ENCODE measurements at regions not wholly inside any gene's neighbourhood (a gene's known extent, or its start where the extent isn't known, plus 50 kb on each side); places are given as distances from the start of the nearest gene placed in this dataset.

DNA sequence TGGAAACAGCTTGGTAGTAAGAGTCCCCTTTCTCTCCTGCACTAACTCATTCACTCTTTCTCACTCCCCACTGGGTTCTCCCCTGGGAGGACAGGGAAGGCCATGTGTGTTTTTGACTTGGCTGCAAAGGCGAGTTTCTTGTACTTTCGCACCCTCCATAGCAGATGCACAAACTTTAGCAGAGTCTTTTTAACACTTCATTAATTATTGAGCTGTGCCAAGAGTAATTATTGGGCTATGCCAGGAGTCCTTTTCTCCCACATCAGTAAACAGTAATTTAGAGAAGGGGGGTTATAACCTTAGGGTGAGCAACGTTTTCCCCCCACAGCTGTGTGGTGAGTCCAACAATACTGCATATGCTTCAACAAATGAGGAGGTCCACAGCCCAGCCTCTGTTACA lies 224.4 kb upstream of the ATP11B start:
- DNase-seq (ENCODE audit: low read depth in 2 of 2), result no peak

- no peak for DNase-seq (ENCODE audit: low read depth in 2 of 2)
Measured at GRCh38 chr3:182570946-182571594, 222.2 kb upstream of the ATP11B start.

- no peak for DNase-seq (ENCODE audit: low read depth in 2 of 2)
Measured at GRCh38 chr3:182575941-182576340, 217.4 kb upstream of the ATP11B start.

DNA sequence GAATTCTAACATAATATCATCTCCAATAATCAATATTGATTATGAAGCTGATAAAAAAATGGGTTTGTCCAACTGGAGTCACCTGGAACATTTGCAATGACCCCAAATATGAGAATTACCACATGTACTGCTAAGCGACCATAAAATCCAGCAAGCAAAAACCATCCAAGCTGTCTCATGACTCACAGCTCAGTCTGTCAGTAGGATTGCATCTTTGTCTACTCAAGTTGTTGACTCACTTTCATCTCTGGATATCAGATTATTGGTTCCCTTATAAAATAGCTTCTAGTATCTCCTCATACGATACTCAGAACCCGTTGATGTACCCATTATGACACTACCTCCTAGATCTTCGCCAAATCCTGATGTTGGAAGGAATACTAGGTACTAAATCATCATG lies 209.8 kb upstream of the ATP11B start:
- DNase-seq (ENCODE audit: low read depth in 2 of 2), result no peak

DNA sequence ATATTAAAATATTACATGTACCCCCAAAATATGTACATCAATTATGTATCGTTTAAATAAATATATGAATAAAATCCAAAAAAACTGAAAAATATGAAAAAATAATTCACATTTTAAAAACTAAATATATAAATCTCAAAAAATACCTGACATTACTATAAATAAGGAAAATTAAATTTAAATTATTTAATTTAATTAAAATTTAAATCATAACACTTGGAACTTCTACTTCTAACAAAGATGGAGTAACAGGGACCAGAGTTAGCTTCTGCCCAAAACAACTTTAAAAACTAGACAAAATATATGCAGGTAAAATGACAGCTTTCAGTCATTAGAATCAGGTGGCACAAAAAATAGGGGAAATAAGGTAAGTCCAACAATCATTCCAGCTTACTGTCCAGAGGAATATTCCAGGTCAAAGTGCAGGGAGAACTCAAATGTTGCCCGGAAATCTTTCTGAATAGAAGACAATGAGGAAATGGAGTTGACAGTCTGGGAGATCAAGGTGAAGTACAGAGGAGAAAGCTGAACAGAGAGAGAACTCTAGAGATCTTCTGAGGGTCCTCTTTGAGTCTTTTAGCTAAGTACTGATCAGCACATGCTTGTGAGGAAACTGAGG lies 207.7 kb upstream of the ATP11B start:
- DNase-seq (ENCODE audit: low read depth in 2 of 2), result no peak

DNA sequence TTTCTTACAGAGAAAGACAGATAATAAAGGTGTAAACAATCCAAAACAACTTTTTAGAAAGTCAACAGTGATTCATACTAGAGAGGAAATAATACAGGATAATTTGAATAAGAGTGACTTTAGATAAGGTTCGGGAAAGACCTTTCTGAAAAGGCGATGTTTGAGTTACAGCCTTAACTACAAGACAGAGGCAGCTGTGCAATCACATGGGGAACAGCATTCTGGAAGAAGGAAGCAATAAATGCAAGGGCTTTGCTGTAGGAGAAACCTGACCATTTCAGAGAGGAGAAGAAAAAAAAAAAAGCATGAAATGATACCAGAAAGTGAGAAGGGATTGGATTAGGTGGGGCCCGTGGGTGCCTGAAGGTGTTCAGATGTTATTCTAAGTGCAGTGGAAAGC lies 200.6 kb upstream of the ATP11B start:
- DNase-seq (ENCODE audit: low read depth in 2 of 2), result no peak

DNA sequence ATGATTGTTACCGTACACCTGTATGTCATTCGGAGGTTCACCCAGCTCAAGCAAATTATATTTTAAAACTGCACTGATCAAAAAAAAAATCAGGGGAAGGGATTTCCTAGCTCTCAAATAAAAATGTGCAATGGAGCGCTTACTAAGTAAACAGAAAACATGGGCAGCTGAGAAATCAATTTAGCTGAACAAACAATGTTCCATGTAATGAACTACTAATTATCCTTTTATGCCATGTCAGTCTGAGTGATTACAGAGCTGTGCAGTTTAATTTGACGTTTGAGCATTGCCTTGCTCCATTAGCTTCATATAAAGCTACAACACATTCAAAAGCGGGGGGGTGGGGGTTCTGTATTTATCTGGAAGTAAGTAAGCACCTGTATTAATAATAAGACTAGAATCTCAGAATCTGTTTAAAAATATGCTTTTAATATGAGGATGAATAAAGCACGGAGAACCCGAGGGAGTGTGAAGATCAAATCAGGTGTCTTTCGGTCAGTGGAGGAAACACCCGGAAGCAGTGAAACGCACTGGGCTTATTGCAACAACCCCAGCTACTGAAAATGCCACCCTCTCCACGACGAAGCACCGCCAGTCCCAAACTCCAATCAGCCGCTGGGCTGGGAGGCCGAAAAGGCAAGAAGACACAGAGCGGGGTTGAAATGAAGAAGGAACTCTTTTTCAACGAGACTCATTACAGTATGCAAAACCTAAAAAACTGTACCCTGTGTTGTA lies 196.5 kb upstream of the ATP11B start:
- no peak for DNase-seq (ENCODE audit: low read depth in 2 of 2)

DNA sequence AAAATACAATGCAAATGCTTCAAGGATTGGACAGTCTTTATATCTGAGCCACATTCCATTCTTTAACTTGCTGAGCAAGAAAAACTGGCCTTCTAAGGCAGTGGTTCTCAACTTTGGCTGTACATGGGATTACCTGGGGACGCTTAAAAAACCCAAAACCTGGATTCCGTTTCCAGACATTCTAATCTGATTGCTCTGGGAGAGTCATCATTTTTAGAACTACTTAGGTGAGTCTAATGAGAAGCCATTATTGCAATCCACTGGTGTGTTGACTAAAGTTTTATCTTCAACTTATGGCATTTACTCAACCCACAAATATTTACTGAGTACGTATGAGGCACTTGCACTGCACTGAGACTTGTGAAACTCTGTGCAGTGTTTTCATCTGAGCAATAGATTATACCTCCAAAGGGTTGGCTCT lies 195.7 kb upstream of the ATP11B start:
- no peak for DNase-seq (ENCODE audit: low read depth in 2 of 2)

- no peak for DNase-seq (ENCODE audit: low read depth in 2 of 2)
Measured at GRCh38 chr3:182601597-182601996, 191.7 kb upstream of the ATP11B start.

- DNase-seq (ENCODE audit: low read depth in 2 of 2), result no peak
Measured at GRCh38 chr3:182603501-182603900, 189.8 kb upstream of the ATP11B start.

- no peak for DNase-seq (ENCODE audit: low read depth in 2 of 2)
Measured at GRCh38 chr3:182605882-182606611, 187.3 kb upstream of the ATP11B start.

DNA sequence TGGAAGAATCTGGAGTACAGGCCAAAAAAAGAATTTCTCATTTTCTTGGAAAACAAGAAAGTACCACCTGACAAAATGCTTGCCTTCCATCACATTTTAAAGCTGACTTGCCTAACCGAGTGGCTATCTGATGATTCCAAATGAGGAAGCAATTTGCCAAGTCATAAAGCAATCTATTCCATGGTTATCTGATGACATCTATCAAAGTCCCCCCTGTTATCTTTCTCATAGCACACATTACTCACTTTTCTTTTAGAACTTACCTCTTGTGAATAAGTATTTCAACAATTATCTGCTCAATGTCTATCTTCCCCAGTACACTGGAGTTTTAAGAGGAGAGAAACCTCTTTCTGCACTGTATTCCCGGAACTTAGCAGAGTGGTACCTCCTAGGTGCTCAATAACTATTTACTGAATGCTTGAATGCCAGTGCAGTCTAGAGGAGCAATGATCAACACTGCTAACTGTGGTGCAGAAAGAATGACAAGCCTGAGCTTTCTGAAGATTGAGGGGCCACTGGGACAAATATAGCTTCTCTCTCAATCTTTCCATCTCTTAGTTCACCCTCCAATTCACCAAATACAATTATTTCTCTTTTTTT lies 186.3 kb upstream of the ATP11B start:
- no peak for DNase-seq (ENCODE audit: low read depth in 2 of 2)

DNA sequence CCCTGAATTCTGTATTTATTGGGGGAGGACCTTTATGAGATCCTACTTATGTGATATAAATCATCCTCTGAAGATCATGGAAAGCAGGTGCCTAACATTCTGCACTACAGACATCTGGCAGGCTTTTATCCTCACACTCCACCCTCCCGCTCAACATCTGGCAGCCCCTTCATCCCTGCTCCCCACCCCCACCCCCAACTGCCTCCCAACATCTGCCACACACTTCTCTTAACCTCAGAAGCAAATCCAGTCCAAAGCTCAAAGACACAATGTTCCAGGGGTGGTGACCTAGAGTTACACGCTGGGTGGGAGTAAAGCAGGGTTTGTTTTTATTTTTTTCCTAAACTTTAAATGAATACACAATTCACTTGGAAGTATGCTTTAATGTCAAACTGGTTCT lies 184.5 kb upstream of the ATP11B start:
- no peak for DNase-seq (ENCODE audit: low read depth in 2 of 2)

DNA sequence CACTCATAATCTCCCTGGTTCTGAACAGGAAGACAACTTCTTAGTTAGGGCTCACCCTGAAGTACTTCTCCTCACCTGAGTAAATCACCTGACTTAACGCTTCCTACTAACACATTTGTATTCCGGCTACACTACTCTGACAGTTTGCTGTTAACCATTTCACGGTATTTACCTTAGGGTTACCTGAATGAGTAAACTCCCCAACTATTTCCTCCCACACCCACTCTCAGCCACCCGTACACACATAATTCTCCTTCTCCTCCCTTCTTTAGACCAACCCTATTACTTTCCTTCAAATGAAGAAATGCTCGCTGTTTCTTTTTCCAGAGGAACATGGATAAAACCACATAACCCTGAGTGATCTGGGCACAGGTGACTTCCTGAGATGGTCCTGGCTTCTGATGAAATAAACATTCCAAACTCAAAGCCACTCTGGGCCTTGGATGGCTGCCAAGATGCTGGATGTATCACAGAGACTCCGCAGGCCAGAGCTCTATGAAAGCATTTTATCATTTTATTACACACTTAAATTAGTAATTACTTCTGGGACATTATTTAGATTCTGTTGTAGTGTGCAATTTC lies 183.6 kb upstream of the ATP11B start:
- no peak for DNase-seq (ENCODE audit: low read depth in 2 of 2)

DNA sequence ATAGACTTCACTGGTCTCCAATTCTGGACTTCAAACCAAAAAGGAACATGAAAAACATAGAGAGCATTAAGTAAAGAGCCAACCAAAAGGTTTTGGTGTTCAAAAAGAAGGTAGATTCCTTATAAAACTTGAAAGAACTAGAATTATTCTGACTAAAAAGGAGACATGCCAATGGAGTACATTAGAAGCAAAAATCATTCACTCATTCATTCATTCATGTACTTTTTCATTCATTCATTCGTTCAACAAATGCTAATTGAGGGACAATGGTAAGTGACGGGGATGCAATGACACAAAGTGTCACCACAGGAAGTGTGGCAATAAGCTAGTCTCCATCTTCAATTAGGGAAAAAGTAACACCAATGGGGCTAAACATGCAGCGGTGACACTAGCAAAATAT lies 181.0 kb upstream of the ATP11B start:
- DNase-seq (ENCODE audit: low read depth in 2 of 2), result no peak

- DNase-seq (ENCODE audit: low read depth in 2 of 2), result no peak
Measured at GRCh38 chr3:182617500-182617899, 175.8 kb upstream of the ATP11B start.

- no peak for DNase-seq (ENCODE audit: low read depth in 2 of 2)
Measured at GRCh38 chr3:182618085-182618732, 175.1 kb upstream of the ATP11B start.

DNA sequence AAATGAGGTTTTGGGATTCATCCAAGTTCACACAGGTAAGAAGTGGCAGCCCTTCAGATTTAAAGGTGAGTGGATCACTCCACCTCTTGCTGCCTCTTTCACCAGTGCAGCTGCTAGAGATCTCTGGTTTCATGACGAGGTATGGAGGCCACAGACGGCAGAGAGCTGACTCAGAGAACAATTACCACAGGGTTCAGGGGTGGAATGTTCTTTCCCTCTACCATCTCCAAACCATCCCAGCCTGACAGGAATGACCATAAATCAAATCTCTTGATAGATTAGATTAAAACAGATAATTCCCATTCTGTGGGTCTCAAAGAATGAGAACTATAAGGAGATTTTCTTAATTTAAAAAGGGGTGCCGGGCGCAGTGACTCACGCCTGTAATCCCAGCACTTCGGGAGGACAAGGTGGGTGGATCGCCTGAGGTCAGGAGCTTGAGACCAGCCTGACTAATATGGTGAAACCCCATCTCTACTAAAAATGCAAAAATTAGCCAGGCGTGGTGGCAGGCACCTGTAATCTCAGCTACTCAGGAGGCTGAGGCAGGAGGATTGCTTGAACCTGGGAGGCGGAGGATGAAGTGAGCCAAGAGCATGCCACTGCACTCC lies 174.2 kb upstream of the ATP11B start:
- no peak for DNase-seq (ENCODE audit: low read depth in 2 of 2)

GRCh38 chr3:182620723-182621434 lies 172.4 kb upstream of the ATP11B start:
- DNase-seq (ENCODE audit: low read depth in 2 of 2), result no peak
